Osteocyte (in vitro differentiated cells): ENCODE measurements at regions not wholly inside any gene's neighbourhood (a gene's known extent, or its start where the extent isn't known, plus 50 kb on each side); places are given as distances from the start of the nearest gene placed in this dataset.
A peak's percentile ranks its signal among the peaks of the same experiment; 100 is the strongest.

Source experiments
- DNase-seq: peaks from one replicate; pipeline ENCODE4 v3.0.0; 2021; ENCODE audit warnings: mixed read lengths; ENCODE audit not compliant: unreplicated experiment; ENCODE audit errors: extremely low spot score
- H3K27ac Mint-ChIP-seq: one replicate; pipeline ENCODE4 v1.8.0; 2021; ENCODE audit warnings: mild to moderate bottlenecking, mixed read lengths; ENCODE audit not compliant: unreplicated experiment
- H3K27me3 Mint-ChIP-seq: one replicate; pipeline ENCODE4 v1.8.0; 2021; ENCODE audit warnings: mixed read lengths; ENCODE audit not compliant: unreplicated experiment
- H3K36me3 Mint-ChIP-seq: one replicate; pipeline ENCODE4 v1.8.0; 2021; ENCODE audit warnings: mixed read lengths; ENCODE audit not compliant: unreplicated experiment
- H3K4me1 Mint-ChIP-seq: one replicate; pipeline ENCODE4 v1.8.0; 2021; ENCODE audit warnings: mixed read lengths; ENCODE audit not compliant: unreplicated experiment
- H3K4me3 Mint-ChIP-seq: one replicate; pipeline ENCODE4 v1.8.0; 2021; ENCODE audit warnings: mild to moderate bottlenecking, moderate library complexity, mixed read lengths; ENCODE audit not compliant: unreplicated experiment
- H3K9me3 Mint-ChIP-seq: one replicate; pipeline ENCODE4 v1.8.0; 2021; ENCODE audit warnings: mixed read lengths; ENCODE audit not compliant: unreplicated experiment
- CTCF ChIP-seq: fragments of 200-600 bp; sonication (generic); IDR thresholded peaks from 2 replicates; pipeline ENCODE4 v1.5.0; 2021; ENCODE audit warnings: antibody characterized with exemption, mild to moderate bottlenecking, moderate library complexity

- Mint-ChIP-seq H3K27me3 (no peaks in the 10 kb centered on the region), H3K27ac (no peak overlapping the region)
- no peak for TF ChIP-seq CTCF
Observed at GRCh38 chr10:28211759-28212158, 91.1 kb downstream of the MPP7 start.

GRCh38 chr10:28207799-28208198, 95.1 kb downstream of the MPP7 start:
- Mint-ChIP-seq H3K4me1 (peaks cover 35% of the 10 kb centered on the region), H3K36me3 (peaks cover 34% of the 10 kb centered on the region), H3K4me3 (no peak overlapping the region), H3K27me3 (no peaks in the 10 kb centered on the region), H3K27ac (peak overlapping the region; percentile 6), H3K9me3 (peaks cover 5% of the 10 kb centered on the region)
- no peak for TF ChIP-seq CTCF
- DNase-seq = no peak

More at GRCh38 chr10:28211759-28212158, 91.1 kb downstream of the MPP7 start:
- Mint-ChIP-seq H3K36me3 (peaks cover 28% of the 10 kb centered on the region), H3K4me1 (peaks cover 58% of the 10 kb centered on the region), H3K4me3 (no peak overlapping the region), H3K9me3 (no peaks in the 10 kb centered on the region)
- DNase-seq = no peak

GRCh38 chr10:28202941-28203352, 99.9 kb downstream of the MPP7 start:
- H3K36me3 Mint-ChIP-seq = peaks cover 23% of the 10 kb centered on the region
- peaks cover 5% of the 10 kb centered on the region for H3K9me3 Mint-ChIP-seq
- peak overlapping the region; percentile 82 for H3K27ac Mint-ChIP-seq
- H3K4me1 Mint-ChIP-seq = peaks cover 59% of the 10 kb centered on the region
- peak overlapping the region; percentile 15 for H3K4me3 Mint-ChIP-seq
- TF ChIP-seq CTCF = no peak
- no peak for DNase-seq
- H3K27me3 Mint-ChIP-seq = no peaks in the 10 kb centered on the region

- peak overlapping the region; percentile 42 for H3K4me3 Mint-ChIP-seq
- peaks cover 23% of the 10 kb centered on the region for H3K36me3 Mint-ChIP-seq
- H3K27me3 Mint-ChIP-seq = no peaks in the 10 kb centered on the region
- peaks cover 60% of the 10 kb centered on the region for H3K4me1 Mint-ChIP-seq
- H3K27ac Mint-ChIP-seq = peak overlapping the region; percentile 82
- no peak for TF ChIP-seq CTCF
- H3K9me3 Mint-ChIP-seq = peaks cover 5% of the 10 kb centered on the region
- DNase-seq = no peak
Observed at GRCh38 chr10:28201410-28202400, 101.2 kb downstream of the MPP7 start.

- Mint-ChIP-seq H3K36me3 (peaks cover 20% of the 10 kb centered on the region), H3K27ac (peak overlapping the region; percentile 82), H3K4me3 (no peak overlapping the region), H3K9me3 (peaks cover 5% of the 10 kb centered on the region), H3K4me1 (peaks cover 60% of the 10 kb centered on the region), H3K27me3 (no peaks in the 10 kb centered on the region)
- no peak for DNase-seq
- no peak for TF ChIP-seq CTCF
Observed at GRCh38 chr10:28200775-28201174, 102.1 kb downstream of the MPP7 start.
